Renal cortex interstitium (tissue), 11 donors: ENCODE measurements at regions not wholly inside any gene's neighbourhood (a gene's known extent, or its start where the extent isn't known, plus 50 kb on each side); places are given as distances from the start of the nearest gene placed in this dataset.
"Not testable (repeated sequence)": the region's sequence is repeated elsewhere in the genome, so short reads cannot be mapped to it uniquely, and the experiment has no call there.

Source experiments
- DNase-seq, 11 donors: peaks; one replicate each; pipeline ENCODE4 v3.0.0-alpha.2; 2013; ENCODE audit warnings: low read depth in 9 of 11, low spot score in 4 of 11; ENCODE audit errors: extremely low read depth in 1 of 11

- no peak for DNase-seq
These were observed 739.3 kb downstream of the PLA2G4A start for GRCh38 chr1:187568067-187568466.

DNA sequence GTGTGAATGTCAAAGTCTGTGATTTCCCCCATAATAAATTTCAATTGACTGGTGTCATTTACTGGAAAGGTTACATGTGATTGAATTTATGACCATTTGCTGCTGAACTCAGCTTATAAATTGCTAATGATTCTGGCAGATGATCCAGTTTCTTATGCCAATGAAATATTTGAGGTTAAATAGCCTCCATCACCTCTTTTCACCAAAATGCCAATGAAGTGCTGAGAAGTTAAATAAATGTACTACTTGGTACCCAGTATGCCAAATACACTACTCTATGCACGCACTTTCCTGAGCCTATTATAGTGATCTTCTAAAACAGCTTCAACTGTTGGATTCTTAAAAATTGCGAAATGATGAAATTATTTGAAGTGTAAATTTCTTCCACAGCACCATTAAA, 741.4 kb downstream of the PLA2G4A start:
- DNase-seq = no peak

DNA sequence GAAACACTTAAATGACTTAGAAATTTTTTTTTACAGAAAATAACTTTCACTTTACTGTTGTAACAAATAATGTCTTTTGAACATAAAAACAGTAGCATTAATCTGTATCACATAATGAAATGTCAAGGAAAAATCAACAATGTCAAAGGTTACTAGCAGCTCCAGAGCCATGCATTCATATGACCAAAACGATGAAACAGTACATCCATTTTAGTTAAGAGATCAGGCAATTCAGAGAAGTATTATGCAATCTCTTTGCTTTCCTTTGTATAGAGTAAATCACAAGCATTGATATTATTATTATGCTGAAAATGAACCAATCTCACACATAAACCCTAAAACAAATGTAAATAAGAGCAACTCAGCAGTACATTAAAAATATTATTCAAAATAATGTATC, 748.9 kb downstream of the PLA2G4A start:
- no peak for DNase-seq

GRCh38 chr1:187588917-187589316, 760.2 kb downstream of the PLA2G4A start:
- no peak for DNase-seq

DNA sequence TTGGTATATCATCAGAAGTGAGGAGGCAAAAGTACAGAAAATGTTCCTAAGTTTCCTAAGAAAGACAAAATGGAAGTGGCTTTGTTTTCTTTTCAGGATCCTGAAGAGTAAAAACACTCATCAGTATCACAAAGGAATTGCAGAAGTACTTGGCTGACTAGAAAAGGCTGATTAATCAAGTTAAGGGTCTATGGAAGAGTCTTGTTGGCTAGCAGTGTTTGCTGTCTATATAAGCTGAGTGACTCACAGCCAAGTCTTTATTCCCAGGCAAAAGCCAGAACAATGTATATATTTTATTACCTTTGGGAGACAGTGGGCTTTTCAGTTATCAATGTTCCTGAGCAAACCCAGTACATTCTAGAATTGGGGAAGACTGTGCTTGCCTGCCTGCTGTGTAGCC, 777.0 kb downstream of the PLA2G4A start:
- no peak for DNase-seq

DNA sequence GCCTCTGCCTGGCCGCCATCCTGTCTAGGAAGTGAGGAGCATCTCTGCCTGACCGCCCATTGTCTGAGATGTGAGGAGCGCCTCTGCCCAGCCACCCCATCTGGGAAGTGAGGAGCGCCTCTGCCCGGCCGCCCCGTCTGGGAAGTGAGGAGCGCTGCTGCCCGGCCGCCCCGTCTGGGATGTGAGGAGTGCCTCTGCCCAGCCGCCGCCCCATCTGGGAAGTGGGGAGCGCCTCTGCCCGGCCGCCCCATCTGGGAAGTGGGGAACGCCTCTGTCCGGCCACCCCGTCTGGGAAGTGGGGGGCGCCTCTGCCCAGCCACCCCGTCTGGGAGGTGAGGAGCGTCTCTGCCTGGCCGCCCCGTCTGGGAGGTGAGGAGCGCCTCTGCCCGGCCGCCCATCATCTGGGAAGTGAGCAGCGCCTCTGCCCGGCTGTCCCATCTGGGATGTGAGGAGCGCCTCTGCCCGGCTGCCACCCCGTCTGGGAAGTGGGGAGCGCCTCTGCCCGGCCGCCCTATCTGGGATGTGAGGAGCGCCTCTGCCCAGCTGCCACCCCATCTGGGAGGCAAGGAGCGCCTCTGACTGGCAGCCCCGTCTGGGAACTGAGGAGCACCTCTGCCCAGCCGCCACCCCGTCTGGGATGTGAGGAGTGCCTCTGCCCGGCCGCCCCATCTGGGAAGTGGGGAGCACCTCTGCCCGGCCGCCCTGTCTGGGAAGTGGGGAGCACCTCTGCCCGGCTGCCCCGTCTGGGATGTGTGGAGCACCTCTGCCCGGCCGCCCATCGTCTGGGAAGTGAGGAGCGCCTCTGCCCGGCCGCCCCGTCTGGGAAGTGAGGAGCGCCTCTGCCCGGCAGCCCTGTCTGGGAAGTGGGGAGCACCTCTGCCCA, 787.3 kb downstream of the PLA2G4A start:
- DNase-seq = not testable (repeated sequence)

- not testable (repeated sequence) for DNase-seq
These were observed 788.1 kb downstream of the PLA2G4A start for GRCh38 chr1:187616830-187617229.

- no peak for DNase-seq
These were observed 789.0 kb downstream of the PLA2G4A start for GRCh38 chr1:187617776-187618175.

DNA sequence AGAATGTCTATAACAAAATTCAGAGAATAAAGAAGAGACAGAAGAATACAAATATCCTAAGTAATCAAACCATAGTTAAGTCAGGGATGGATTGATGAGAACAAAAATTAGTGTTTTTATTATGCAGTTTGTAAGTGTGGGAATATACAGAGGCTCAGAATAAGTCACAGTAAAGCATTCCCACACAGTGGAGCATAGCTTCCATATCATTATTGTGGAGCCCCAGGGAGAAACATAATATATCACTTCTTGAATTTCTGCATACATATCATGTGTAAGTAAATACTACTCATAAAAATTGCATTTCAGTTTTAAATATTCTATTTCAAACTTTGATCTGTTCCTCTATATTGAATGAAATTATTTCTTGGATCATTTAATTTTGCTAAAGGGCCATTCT, 790.4 kb downstream of the PLA2G4A start:
- no peak for DNase-seq

- DNase-seq = no peak
These were observed 793.2 kb downstream of the PLA2G4A start for GRCh38 chr1:187621951-187622350.

DNA sequence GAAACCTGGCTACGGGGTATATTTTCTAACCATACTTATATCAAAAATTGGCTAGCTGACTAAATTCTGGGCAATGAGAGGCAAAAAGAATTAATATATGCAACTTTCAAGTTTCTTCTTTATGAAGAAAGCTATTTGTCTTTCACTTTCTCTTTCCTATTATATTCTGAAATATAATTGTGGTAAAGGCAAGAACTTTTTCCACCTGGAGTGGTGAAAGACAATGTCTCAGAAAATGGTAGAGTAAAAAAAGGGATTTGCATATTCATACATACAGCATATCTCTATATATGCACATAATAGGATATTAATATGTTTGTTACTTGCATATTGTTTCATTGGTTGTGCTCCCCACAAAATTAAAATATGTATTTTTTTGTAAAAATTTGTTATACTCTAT, 793.8 kb downstream of the PLA2G4A start:
- DNase-seq = no peak

DNA sequence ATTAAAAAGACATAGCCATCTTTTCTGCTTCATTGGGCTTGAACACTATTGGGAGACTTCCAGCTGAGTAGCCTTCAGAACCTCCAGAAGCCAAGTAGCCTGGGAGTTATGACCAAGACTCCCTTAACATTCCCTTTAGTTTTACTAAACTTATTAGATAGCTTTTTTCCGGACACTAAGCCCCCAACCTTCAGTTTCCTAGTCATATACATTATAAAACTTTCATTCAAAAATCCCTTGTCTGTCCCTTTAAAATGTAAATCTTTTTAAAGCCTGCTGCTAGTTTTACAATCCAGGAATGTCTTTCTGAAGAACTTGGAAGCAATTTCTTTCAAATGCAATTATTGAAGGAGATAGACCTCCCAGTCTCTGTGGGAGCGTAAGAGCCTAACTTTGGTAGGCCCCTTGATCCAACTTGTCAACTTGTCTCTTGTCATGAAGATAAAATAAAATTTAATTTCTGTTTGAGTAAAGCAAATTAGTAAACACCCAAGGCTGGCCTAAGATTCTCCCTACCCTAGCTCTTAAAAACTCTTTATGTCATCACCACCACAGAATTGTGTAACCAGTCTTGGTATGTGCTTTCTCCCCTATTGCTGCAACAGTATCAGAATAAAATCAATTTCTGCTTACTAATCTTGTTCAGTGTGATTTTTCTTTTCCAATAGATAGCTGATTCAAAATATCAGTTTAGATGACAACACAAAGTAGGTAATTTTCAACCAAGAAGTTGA, 796.2 kb downstream of the PLA2G4A start:
- no peak for DNase-seq

GRCh38 chr1:187626056-187626455, 797.3 kb downstream of the PLA2G4A start:
- DNase-seq = no peak

DNA sequence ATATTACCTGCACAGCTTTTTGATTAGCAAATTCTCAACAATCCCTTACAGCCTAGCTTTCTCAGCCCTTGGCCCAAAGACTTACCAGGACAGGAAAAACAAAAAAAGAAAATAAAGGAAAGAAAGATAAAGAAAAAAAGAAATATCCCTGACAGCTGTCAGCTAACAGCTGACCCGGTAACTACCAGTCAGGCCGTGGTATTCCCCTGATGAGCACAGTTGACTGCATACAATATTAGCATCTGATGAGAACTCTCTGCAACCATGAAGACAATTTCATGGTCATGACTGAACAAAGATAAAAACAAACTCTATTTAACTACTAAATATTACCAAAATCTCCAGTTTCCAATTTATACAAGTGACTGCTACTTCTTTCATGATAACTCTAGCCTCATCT, 798.8 kb downstream of the PLA2G4A start:
- DNase-seq = no peak

DNA sequence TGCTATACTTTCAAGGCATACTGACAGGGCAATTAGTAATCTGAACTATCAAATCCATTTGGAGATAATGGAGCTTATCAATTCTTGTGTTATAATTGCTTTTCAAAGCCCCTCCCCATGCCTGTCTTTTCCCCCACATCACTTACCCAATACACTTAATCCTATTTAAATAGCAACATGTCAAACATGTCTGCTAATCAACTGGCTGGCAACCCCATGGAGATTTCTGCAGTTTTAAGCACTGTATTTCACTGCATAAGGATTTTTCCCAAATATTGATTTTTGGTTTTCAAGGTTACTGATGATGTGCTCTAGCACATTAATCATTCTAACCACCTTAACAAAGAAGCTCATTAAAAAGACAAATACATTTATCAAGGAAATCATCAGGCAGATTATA, 800.3 kb downstream of the PLA2G4A start:
- DNase-seq = no peak

- DNase-seq = no peak
These were observed 802.1 kb downstream of the PLA2G4A start for GRCh38 chr1:187630653-187631380.

DNA sequence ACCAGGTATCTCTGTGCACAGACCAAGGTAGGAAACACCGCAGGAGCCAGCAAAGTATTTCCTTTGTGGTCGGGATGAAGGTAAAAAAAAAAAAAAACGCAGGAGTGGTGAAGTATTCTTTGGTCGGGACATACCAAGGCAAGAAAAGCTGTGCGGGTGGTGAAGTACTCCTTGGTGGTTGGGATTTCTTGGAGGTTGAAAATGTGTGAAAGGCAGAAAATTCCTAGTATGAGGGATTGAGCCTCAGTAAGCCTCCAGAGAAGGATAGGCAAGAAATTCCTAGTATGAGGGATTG, 802.6 kb downstream of the PLA2G4A start:
- DNase-seq = no peak

- no peak for DNase-seq
These were observed 803.2 kb downstream of the PLA2G4A start for GRCh38 chr1:187631984-187632383.

DNA sequence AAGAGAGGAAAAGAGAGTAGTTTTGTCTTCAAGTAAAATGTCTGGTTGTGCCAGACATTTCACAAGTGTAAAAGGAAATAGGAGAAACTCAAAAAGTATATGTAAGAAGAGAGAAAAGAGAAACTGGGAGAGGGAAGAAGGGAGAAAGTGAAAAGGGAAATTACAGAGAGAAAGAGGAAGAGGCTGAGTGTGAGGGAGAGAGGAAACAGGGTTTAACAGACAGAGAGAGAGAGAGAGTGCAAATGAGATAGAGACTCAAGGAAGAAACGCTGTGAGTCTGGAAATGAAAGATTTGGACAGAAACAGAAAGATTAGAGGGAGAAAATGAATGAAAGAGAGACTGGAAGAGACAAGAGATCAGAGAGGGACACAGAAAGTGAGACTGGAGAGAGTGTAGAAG, 806.2 kb downstream of the PLA2G4A start:
- no peak for DNase-seq
